Suprapubic skin (tissue), 4 donors: ENCODE measurements at regions not wholly inside any gene's neighbourhood (a gene's known extent, or its start where the extent isn't known, plus 50 kb on each side); places are given as distances from the start of the nearest gene placed in this dataset.

ENCODE experiments used
- POLR2A ChIP-seq, 2 donors: fragments of 450-650 bp; IDR thresholded peaks; one replicate each; pipeline ENCODE4 v1.6.1; 2017; ENCODE audit warnings: antibody characterized with exemption in 2 of 2, mild to moderate bottlenecking in 2 of 2, moderate library complexity in 2 of 2
- POLR2AphosphoS5 ChIP-seq, 3 donors: sonication (generic); formaldehyde crosslinking; IDR thresholded peaks; one replicate each; pipeline ENCODE4 v1.6.1; 2017; ENCODE audit warnings: antibody characterized with exemption in 3 of 3
- TF ChIP-seq, protein P1 (sequence below), 2 donors: fragments of 200-600 bp in 1 of 2; fragments of 450-650 bp in 1 of 2; sonication (generic) in 1 of 2; IDR thresholded peaks; one replicate each; pipeline ENCODE4 v1.5.1; 2016 to 2019; ENCODE audit warnings: antibody characterized with exemption in 2 of 2, mild to moderate bottlenecking in 1 of 2, moderate library complexity in 1 of 2

DNA sequence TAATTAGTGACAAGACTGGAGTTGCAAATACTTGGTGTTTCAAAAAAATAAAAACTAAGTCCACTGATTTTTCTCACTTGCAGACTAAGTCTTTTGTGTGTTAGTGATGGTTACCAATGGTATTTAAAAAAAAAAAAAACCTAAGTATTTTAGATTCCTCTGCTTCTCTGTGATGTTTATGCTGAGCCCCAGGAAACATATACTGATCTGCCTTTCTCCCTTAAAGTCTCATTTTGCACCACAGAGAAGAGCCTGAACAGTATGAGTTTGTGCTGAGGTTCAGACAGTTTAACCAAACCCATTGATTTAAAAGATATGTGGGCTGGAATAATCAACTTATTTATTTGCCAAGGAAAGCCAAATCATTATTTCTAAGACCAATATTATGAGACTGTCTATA, 1305.0 kb downstream of the PCDH18 start:
- TF ChIP-seq POLR2AphosphoS5 (IDR thresholded peaks at IDR 0.05) (no peak), POLR2A (IDR thresholded peaks at IDR 0.05) (no peak)
- TF ChIP-seq, protein P1, sequence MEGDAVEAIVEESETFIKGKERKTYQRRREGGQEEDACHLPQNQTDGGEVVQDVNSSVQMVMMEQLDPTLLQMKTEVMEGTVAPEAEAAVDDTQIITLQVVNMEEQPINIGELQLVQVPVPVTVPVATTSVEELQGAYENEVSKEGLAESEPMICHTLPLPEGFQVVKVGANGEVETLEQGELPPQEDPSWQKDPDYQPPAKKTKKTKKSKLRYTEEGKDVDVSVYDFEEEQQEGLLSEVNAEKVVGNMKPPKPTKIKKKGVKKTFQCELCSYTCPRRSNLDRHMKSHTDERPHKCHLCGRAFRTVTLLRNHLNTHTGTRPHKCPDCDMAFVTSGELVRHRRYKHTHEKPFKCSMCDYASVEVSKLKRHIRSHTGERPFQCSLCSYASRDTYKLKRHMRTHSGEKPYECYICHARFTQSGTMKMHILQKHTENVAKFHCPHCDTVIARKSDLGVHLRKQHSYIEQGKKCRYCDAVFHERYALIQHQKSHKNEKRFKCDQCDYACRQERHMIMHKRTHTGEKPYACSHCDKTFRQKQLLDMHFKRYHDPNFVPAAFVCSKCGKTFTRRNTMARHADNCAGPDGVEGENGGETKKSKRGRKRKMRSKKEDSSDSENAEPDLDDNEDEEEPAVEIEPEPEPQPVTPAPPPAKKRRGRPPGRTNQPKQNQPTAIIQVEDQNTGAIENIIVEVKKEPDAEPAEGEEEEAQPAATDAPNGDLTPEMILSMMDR (IDR thresholded peaks at IDR 0.05), result no peak
